Astrocyte (in vitro differentiated cells and primary cell): ENCODE measurements at regions not wholly inside any gene's neighbourhood (a gene's known extent, or its start where the extent isn't known, plus 50 kb on each side); places are given as distances from the start of the nearest gene placed in this dataset.

ENCODE experiments used
- DNase-seq: peaks from one replicate; pipeline ENCODE4 v3.0.0-alpha.2; 2010; ENCODE audit warnings: low read depth
- FAIRE-seq: peaks from 2 replicates; lab custom pipeline; 2011; peaks lifted over from hg19 to GRCh38; lab: Jason Lieb, UNC
- H2AFZ ChIP-seq: 2 replicates; pipeline ENCODE4 v1.6.0; 2012; ENCODE audit warnings: low read depth, low read length, inconsistent platforms
- H3K27ac ChIP-seq: 2 replicates; pipeline ENCODE4 v1.5.1; 2011; ENCODE audit warnings: low read depth, low read length, inconsistent platforms
- H3K27me3 ChIP-seq: 2 replicates; pipeline ENCODE4 v1.6.0; 2011; ENCODE audit warnings: low read length, inconsistent platforms; ENCODE audit not compliant: insufficient read depth
- H3K36me3 ChIP-seq: 2 replicates; pipeline ENCODE4 v1.5.1; 2011; ENCODE audit warnings: low read length, inconsistent platforms; ENCODE audit not compliant: insufficient read depth
- H3K4me1 ChIP-seq: 2 replicates; pipeline ENCODE4 v1.5.1; 2011; ENCODE audit warnings: low read length, inconsistent platforms; ENCODE audit not compliant: insufficient read depth
- H3K4me2 ChIP-seq: 2 replicates; pipeline ENCODE4 v1.6.0; 2012; ENCODE audit warnings: low read length, inconsistent platforms
- H3K4me3 ChIP-seq: 2 replicates; pipeline ENCODE4 v1.5.1; 2011; ENCODE audit warnings: low read depth, mild to moderate bottlenecking, low read length, inconsistent platforms; ENCODE audit not compliant: insufficient read depth
- H3K79me2 ChIP-seq: 2 replicates; pipeline ENCODE4 v1.6.0; 2012; ENCODE audit warnings: mild to moderate bottlenecking, low read length, inconsistent platforms; ENCODE audit not compliant: insufficient read depth
- H3K9ac ChIP-seq: 2 replicates; pipeline ENCODE4 v1.6.0; 2012; ENCODE audit warnings: mild to moderate bottlenecking, low read length, inconsistent platforms
- H3K9me3 ChIP-seq: 2 replicates; pipeline ENCODE4 v1.5.1; 2012; ENCODE audit warnings: low read depth, mild to moderate bottlenecking, low read length, inconsistent platforms; ENCODE audit not compliant: insufficient read depth
- H4K20me1 ChIP-seq: 2 replicates; pipeline ENCODE4 v1.6.0; 2012; ENCODE audit warnings: low read length, inconsistent platforms; ENCODE audit not compliant: insufficient read depth
- H3K27ac Mint-ChIP-seq: one replicate; pipeline ENCODE4 v1.8.0; 2021; ENCODE audit warnings: mild to moderate bottlenecking, mixed read lengths; ENCODE audit not compliant: unreplicated experiment
- H3K27me3 Mint-ChIP-seq: one replicate; pipeline ENCODE4 v1.8.0; 2021; ENCODE audit warnings: low read depth, mixed read lengths; ENCODE audit not compliant: unreplicated experiment
- H3K36me3 Mint-ChIP-seq: one replicate; pipeline ENCODE4 v1.8.0; 2021; ENCODE audit warnings: low read depth, mixed read lengths; ENCODE audit not compliant: unreplicated experiment
- H3K4me1 Mint-ChIP-seq: one replicate; pipeline ENCODE4 v1.8.0; 2021; ENCODE audit warnings: low read depth, mixed read lengths; ENCODE audit not compliant: unreplicated experiment
- H3K4me3 Mint-ChIP-seq: one replicate; pipeline ENCODE4 v1.8.0; 2021; ENCODE audit warnings: mild to moderate bottlenecking, moderate library complexity, mixed read lengths; ENCODE audit not compliant: unreplicated experiment
- H3K9me3 Mint-ChIP-seq: one replicate; pipeline ENCODE4 v1.8.0; 2021; ENCODE audit warnings: mild to moderate bottlenecking, mixed read lengths; ENCODE audit not compliant: unreplicated experiment
- EZH2 ChIP-seq: IDR thresholded peaks from 2 replicates; pipeline ENCODE4 v1.6.1; 2012; ENCODE audit warnings: mild to moderate bottlenecking, low read length, inconsistent platforms; ENCODE audit not compliant: insufficient read depth
- TF ChIP-seq, protein P1 (sequence below): IDR thresholded peaks from 2 replicates; pipeline ENCODE4 v1.5.1; 2011; ENCODE audit warnings: low read depth, mild to moderate bottlenecking, inconsistent platforms, low read length, moderate library complexity; ENCODE audit not compliant: insufficient read depth

DNA sequence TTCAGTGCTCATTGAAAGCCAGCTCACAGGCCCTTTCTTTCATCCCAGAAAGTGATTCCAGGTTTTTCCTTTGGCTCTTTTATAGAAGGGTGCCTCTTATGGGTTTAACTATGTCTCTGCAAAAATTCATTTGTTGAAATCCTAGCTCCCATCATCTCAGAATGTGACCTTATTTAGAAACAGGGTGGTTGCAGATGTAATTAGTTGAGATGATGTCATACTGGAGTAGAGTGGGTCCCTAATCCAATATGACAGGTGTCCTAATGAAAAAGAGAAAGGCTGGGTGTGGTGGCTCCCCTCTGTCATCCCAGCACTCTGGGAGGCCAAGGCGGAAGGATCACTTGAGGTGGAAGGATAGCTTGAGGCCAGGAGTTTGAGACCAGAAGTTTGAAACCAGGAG is 64.2 kb upstream of the FAM20A start:
- no peak overlapping the region for H3K27ac ChIP-seq
- no peaks in the 10 kb centered on the region for H3K79me2 ChIP-seq
- no peak overlapping the region for H3K4me3 ChIP-seq
- Mint-ChIP-seq H3K9me3 (peaks cover 4% of the 10 kb centered on the region), H3K4me3 (no peak overlapping the region), H3K36me3 (no peaks in the 10 kb centered on the region), H3K27ac (no peak overlapping the region), H3K4me1 (no peaks in the 10 kb centered on the region), H3K27me3 (peaks cover 2% of the 10 kb centered on the region)
- peaks cover 3% of the 10 kb centered on the region for H3K9me3 ChIP-seq
- H2AFZ ChIP-seq = no peak overlapping the region
- no peaks in the 10 kb centered on the region for H3K36me3 ChIP-seq
- FAIRE-seq = no peak
- H3K9ac ChIP-seq = no peak overlapping the region
- no peak for DNase-seq
- H3K4me1 ChIP-seq = no peaks in the 10 kb centered on the region
- H4K20me1 ChIP-seq = no peaks in the 10 kb centered on the region
- no peaks in the 10 kb centered on the region for H3K27me3 ChIP-seq
- no peak for TF ChIP-seq EZH2
- TF ChIP-seq, protein P1, sequence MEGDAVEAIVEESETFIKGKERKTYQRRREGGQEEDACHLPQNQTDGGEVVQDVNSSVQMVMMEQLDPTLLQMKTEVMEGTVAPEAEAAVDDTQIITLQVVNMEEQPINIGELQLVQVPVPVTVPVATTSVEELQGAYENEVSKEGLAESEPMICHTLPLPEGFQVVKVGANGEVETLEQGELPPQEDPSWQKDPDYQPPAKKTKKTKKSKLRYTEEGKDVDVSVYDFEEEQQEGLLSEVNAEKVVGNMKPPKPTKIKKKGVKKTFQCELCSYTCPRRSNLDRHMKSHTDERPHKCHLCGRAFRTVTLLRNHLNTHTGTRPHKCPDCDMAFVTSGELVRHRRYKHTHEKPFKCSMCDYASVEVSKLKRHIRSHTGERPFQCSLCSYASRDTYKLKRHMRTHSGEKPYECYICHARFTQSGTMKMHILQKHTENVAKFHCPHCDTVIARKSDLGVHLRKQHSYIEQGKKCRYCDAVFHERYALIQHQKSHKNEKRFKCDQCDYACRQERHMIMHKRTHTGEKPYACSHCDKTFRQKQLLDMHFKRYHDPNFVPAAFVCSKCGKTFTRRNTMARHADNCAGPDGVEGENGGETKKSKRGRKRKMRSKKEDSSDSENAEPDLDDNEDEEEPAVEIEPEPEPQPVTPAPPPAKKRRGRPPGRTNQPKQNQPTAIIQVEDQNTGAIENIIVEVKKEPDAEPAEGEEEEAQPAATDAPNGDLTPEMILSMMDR = no peak
- no peak overlapping the region for H3K4me2 ChIP-seq

DNA sequence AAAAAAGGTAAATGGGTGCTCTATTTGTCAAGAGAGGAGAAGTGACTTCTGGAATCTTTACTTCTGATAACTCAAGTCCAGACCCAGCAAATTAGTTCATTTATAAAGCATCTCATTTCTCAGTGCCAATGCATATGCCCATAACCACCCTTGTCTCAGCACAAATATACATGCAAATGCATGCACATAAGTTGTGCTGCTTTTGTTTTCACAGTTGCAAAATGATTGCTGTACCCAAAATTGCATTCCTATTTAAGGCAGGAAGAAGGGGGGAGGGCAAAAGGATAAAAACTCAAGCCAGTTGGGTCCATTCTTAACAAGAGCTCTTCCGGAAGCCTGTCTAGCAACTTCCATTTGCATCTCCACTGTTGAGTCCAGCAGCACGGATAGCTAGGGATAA is 61.3 kb upstream of the FAM20A start:
- FAIRE-seq (no peak), DNase-seq (no peak)
- no peaks in the 10 kb centered on the region for H4K20me1 ChIP-seq
- no peak overlapping the region for H2AFZ ChIP-seq
- Mint-ChIP-seq H3K4me1 (no peaks in the 10 kb centered on the region), H3K27me3 (peaks cover 2% of the 10 kb centered on the region), H3K36me3 (no peaks in the 10 kb centered on the region), H3K27ac (no peak overlapping the region), H3K4me3 (no peak overlapping the region), H3K9me3 (peaks cover 4% of the 10 kb centered on the region)
- no peaks in the 10 kb centered on the region for H3K36me3 ChIP-seq
- no peaks in the 10 kb centered on the region for H3K79me2 ChIP-seq
- TF ChIP-seq, protein P1 = no peak
- no peak overlapping the region for H3K9ac ChIP-seq
- H3K4me3 ChIP-seq = no peak overlapping the region
- H3K4me2 ChIP-seq = no peak overlapping the region
- H3K9me3 ChIP-seq = peaks cover 3% of the 10 kb centered on the region
- H3K27me3 ChIP-seq = no peaks in the 10 kb centered on the region
- H3K4me1 ChIP-seq = no peaks in the 10 kb centered on the region
- H3K27ac ChIP-seq = no peak overlapping the region

DNA sequence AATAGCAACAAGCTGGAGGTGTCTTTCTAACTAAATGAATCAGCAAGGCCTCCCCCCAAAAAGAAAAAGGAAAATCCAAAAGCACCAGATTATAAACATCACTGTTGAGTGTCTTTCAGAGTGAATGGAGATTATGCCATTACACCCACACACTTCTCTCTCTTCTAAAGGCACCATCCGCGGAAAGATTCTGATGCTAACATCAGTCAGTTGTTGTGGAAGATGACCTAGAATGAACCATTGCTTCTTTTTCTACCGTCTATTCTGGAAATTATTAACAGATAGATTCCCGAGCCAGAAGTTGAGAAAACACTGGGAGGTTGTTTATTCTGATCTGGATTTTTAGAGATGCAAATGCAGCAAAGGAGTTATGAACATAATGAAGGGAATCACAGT is 60.9 kb upstream of the FAM20A start:
- Mint-ChIP-seq H3K4me3 (no peak overlapping the region), H3K4me1 (no peaks in the 10 kb centered on the region), H3K27ac (no peak overlapping the region), H3K9me3 (peaks cover 4% of the 10 kb centered on the region), H3K36me3 (no peaks in the 10 kb centered on the region), H3K27me3 (peaks cover 2% of the 10 kb centered on the region)
- H3K4me1 ChIP-seq = no peaks in the 10 kb centered on the region
- H4K20me1 ChIP-seq = no peaks in the 10 kb centered on the region
- no peak for FAIRE-seq
- H3K9ac ChIP-seq = no peak overlapping the region
- no peak for DNase-seq
- TF ChIP-seq EZH2 = no peak
- TF ChIP-seq, protein P1 = no peak
- H3K27ac ChIP-seq = no peak overlapping the region
- H3K79me2 ChIP-seq = no peaks in the 10 kb centered on the region
- H3K4me2 ChIP-seq = no peak overlapping the region
- no peak overlapping the region for H3K4me3 ChIP-seq
- no peaks in the 10 kb centered on the region for H3K36me3 ChIP-seq
- peaks cover 3% of the 10 kb centered on the region for H3K9me3 ChIP-seq
- no peak overlapping the region for H2AFZ ChIP-seq
- no peaks in the 10 kb centered on the region for H3K27me3 ChIP-seq
